Suprapubic skin (tissue), 4 donors: ENCODE measurements at regions not wholly inside any gene's neighbourhood (a gene's known extent, or its start where the extent isn't known, plus 50 kb on each side); places are given as distances from the start of the nearest gene placed in this dataset.
A peak's percentile ranks its signal among the peaks of the same experiment; 100 is the strongest.
"Not testable (repeated sequence)": the region's sequence is repeated elsewhere in the genome, so short reads cannot be mapped to it uniquely, and the experiment has no call there.

Experiments
- DNase-seq, 2 donors: peaks; one replicate each; pipeline ENCODE4 v3.0.0-alpha.2; 2019; ENCODE audit warnings: low spot score in 2 of 2
- H3K27ac ChIP-seq: fragments of 200-600 bp; sonication (generic); one replicate; pipeline ENCODE4 v1.5.1; 2019
- H3K27me3 ChIP-seq: fragments of 200-600 bp; sonication (generic); one replicate; pipeline ENCODE4 v1.5.1; 2019
- H3K36me3 ChIP-seq: fragments of 200-600 bp; sonication (generic); one replicate; pipeline ENCODE4 v1.5.1; 2019
- H3K4me1 ChIP-seq: fragments of 200-600 bp; sonication (generic); one replicate; pipeline ENCODE4 v1.5.1; 2019
- H3K4me3 ChIP-seq: fragments of 200-600 bp; sonication (generic); one replicate; pipeline ENCODE4 v1.5.1; 2019; ENCODE audit warnings: mild to moderate bottlenecking
- H3K9me3 ChIP-seq: fragments of 200-600 bp; sonication (generic); one replicate; pipeline ENCODE4 v1.5.1; 2019
- CTCF ChIP-seq, 2 donors: fragments of 200-600 bp in 1 of 2; fragments of 450-650 bp in 1 of 2; sonication (generic) in 1 of 2; IDR thresholded peaks; one replicate each; pipeline ENCODE4 v1.5.1; 2016 to 2019; ENCODE audit warnings: antibody characterized with exemption in 2 of 2, mild to moderate bottlenecking in 1 of 2, moderate library complexity in 1 of 2
- EP300 ChIP-seq: sonication (generic); formaldehyde crosslinking; IDR thresholded peaks from one replicate; pipeline ENCODE4 v1.6.1; 2017; ENCODE audit warnings: antibody characterized with exemption
- POLR2A ChIP-seq, 2 donors: fragments of 450-650 bp; IDR thresholded peaks; one replicate each; pipeline ENCODE4 v1.6.1; 2017; ENCODE audit warnings: antibody characterized with exemption in 2 of 2, mild to moderate bottlenecking in 2 of 2, moderate library complexity in 2 of 2
- POLR2AphosphoS5 ChIP-seq, 3 donors: sonication (generic); formaldehyde crosslinking; IDR thresholded peaks; one replicate each; pipeline ENCODE4 v1.6.1; 2017; ENCODE audit warnings: antibody characterized with exemption in 3 of 3
- WGBS: methylation state at CpG from one replicate; pipeline ENCODE4 v1.1.5; 2018; 5-methylcytosine and 5-hydroxymethylcytosine counted together

DNA sequence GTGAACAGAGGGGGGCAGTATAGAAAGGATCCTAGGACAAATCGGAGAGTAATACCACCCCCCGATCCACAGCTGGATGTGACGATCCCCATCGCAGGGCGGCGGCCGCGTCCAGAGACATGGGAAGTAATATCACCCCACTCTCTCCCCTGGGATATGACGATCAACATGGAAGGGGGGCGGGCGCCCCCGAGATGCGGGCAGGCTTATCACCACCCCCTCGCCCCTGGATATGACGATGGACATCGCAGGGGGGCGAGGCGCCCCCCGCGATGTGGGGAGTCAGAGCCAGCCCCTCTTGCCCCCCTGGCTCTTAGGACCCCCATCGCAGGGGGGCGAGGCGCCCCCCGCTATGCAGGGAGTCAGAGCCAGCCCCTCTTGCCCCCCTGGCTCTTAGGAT lies 120.4 kb upstream of the OSBPL11 start:
- no peak for DNase-seq
- no peak overlapping the region for H3K27ac ChIP-seq
- 88% methylated on average over 13 of the region's 24 CpGs for WGBS
- no peaks in the 10 kb centered on the region for H3K36me3 ChIP-seq
- H3K27me3 ChIP-seq = no peaks in the 10 kb centered on the region
- H3K4me1 ChIP-seq = no peaks in the 10 kb centered on the region
- no peak overlapping the region for H3K4me3 ChIP-seq
- no peaks in the 10 kb centered on the region for H3K9me3 ChIP-seq
- TF ChIP-seq POLR2A (IDR thresholded peaks at IDR 0.05) (no peak), EP300 (no peak), CTCF (IDR thresholded peaks at IDR 0.05) (no peak), POLR2AphosphoS5 (IDR thresholded peaks at IDR 0.05) (no peak)

DNA sequence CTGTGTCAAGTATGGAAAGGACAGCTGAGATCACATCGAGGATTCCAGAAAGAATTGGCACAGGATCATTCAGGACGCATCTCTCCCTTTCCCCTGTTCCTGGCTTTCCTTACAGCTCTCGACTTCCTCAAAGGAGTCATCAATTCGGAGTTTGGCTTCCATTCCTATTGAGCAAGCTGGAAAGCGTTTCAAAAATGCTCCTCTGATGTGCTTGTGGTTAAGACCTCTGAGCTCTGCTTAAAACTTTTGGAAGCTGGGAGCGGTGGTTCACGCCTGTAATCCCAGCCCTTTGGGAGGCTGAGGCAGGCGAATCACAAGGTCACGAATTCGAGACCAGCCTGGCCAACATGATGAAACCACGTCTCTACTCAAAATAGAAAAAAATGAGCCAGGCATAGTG lies 136.9 kb upstream of the OSBPL11 start:
- 59% methylated on average over 11 of the region's 11 CpGs for WGBS
- H3K27ac ChIP-seq, H3K4me3 ChIP-seq, H3K27me3 ChIP-seq, DNase-seq, H3K9me3 ChIP-seq, H3K4me1 ChIP-seq, H3K36me3 ChIP-seq: not testable (repeated sequence)

- H3K9me3 ChIP-seq, DNase-seq, H3K27me3 ChIP-seq, H3K4me1 ChIP-seq, H3K36me3 ChIP-seq, H3K4me3 ChIP-seq, H3K27ac ChIP-seq: not testable (repeated sequence)
- WGBS = 82% methylated on average over 8 of the region's 11 CpGs
These were observed 146.9 kb upstream of the OSBPL11 start for GRCh38 chr3:125741991-125742718.

DNA sequence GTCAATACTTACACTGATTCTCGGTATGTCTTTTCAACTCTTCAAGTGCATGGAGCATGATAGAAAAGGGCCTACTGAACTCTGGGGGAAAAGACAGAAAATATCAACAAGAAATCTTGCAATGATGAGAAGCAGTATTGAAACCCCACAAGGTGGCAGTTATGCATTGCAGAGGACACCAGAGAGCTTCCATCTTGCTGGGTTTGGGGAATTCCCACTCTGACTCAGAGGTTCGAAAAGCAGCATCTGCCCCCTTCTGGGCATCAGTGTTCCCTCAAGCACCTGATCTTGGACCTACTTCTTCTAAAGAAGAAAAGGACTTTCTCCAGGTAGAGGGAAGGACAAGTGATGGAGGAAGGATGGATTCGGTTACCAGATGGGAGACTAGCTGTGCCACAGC lies 147.5 kb upstream of the OSBPL11 start:
- not testable (repeated sequence) for H3K4me1 ChIP-seq, H3K27ac ChIP-seq, DNase-seq, H3K27me3 ChIP-seq, H3K9me3 ChIP-seq, H3K36me3 ChIP-seq, H3K4me3 ChIP-seq
- 61% methylated on average over 2 of the region's 3 CpGs for WGBS

DNA sequence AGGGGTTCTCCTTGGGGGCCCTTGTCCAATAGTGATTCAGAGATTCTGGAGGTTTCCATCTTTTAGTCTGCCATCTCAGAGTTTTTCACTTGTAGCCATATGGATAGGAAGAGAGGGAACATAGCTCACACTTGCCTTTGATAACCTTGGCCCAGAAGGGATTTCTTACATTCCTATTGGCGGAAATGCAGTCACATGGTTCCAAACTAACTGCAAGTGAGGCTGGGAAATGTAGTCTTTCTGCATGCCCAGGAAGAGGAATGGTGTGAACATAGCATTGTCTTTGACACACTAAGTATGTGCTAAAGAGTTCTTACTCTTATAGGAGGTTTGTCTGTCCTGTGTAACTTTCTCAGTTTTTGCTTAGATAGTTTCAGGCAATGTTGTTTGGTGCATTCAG lies 161.8 kb upstream of the OSBPL11 start:
- not testable (repeated sequence) for H3K4me1 ChIP-seq, H3K9me3 ChIP-seq, H3K36me3 ChIP-seq, H3K4me3 ChIP-seq, DNase-seq, H3K27ac ChIP-seq, H3K27me3 ChIP-seq
- 71% methylated on average over 1 of the region's 1 CpG for WGBS

DNA sequence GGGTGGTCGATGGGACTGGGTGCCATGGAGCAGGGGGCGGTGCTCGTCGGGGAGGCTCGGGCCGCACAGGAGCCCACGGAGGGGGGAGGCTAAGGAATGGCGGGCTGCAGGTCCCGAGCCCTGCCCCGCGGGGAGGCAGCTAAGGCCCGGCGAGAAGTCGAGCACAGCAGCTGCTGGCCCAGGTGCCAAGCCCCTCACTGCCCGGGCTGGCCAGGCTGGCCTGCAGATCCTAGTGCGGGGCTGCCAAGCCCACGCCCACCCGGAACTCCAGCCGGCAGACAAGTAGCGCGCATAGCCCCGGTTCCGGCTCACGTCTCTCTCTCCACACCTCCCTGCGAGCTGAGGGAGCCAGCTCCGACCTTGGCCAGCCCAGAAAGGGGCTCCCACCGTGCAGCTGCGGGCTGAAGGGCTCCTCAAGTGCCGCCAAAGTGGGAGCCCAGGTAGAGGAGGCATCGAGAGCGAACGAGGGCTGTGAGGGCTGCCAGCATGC lies 163.4 kb upstream of the OSBPL11 start:
- H3K36me3 ChIP-seq, H3K4me3 ChIP-seq, H3K4me1 ChIP-seq, DNase-seq, H3K27ac ChIP-seq, H3K9me3 ChIP-seq, H3K27me3 ChIP-seq: not testable (repeated sequence)
- 87% methylated on average over 24 of the region's 32 CpGs for WGBS

DNA sequence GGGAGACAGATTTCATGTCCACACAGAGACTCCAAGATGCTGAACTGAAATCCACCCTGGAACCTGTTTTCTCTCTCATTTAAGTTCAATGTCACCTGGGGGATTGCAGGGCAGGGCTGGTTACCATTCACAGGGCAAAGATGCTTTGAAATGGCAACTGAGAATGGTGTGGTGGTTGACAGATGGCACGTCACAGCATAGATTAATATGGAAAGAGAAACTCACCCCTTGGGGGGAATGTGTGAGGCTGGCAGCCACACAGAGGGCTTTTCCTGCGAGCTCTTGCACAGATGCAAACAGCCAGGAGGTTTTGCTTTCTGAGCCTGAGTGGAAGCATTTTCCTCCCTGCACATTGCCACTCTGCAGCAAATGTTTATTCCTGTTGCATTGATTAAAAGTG lies 167.3 kb upstream of the OSBPL11 start:
- not testable (repeated sequence) for H3K4me1 ChIP-seq, H3K9me3 ChIP-seq, DNase-seq, H3K36me3 ChIP-seq, H3K27ac ChIP-seq, H3K4me3 ChIP-seq
- H3K27me3 ChIP-seq = peaks cover 21% of the 10 kb centered on the region
- 65% methylated on average over 2 of the region's 2 CpGs for WGBS

DNA sequence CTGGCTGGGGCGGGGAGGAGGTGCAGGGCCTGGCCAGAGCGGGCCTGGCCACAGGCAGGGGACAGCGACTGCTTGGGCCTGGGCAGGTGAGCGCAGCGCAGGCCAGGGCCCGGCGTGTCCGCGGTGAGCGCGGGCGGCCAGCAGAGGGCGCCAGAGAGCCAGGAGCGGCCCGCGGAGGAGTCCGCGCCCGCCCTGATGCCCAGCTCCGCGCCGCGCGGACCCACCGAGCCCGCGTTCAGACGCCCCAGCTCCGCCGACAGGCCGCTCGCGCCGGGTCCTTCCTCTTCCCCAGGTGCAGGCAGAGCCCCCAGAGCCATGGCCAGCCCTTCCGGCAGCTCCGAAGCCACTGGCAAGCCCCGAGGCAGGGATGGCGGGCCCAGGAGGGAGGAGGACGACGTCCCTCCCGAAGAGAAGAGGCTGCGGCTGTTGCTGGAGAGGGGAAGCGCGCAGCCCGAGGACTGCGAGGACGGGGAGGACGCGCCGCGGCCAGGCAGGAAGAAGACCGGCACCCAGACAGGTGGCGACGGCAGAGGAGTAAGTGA lies 171.1 kb upstream of the OSBPL11 start:
- not testable (repeated sequence) for DNase-seq, H3K4me1 ChIP-seq, H3K9me3 ChIP-seq, H3K27ac ChIP-seq, H3K36me3 ChIP-seq
- peak; percentile 20 to 85 for TF ChIP-seq CTCF (IDR thresholded peaks at IDR 0.05)
- Histone ChIP-seq H3K4me3 (peak overlapping the region; percentile 51), H3K27me3 (peaks cover 15% of the 10 kb centered on the region)
- no CpG with 5 or more reads among the region's 54 CpGs for WGBS

- 29% methylated on average over 4 of the region's 23 CpGs for WGBS
- DNase-seq = not testable (repeated sequence)
These were observed 171.6 kb upstream of the OSBPL11 start for GRCh38 chr3:125766931-125767330.

More at GRCh38 chr3:125766931-125767330, 171.6 kb upstream of the OSBPL11 start:
- not testable (repeated sequence) for H3K36me3 ChIP-seq, H3K27ac ChIP-seq, H3K4me1 ChIP-seq, H3K9me3 ChIP-seq
- Histone ChIP-seq H3K4me3 (peak overlapping the region; percentile 51), H3K27me3 (peaks cover 15% of the 10 kb centered on the region)
